NCI-H226 (cell line): ENCODE measurements at regions not wholly inside any gene's neighbourhood (a gene's known extent, or its start where the extent isn't known, plus 50 kb on each side); places are given as distances from the start of the nearest gene placed in this dataset.
A peak's percentile ranks its signal among the peaks of the same experiment; 100 is the strongest.

Source experiments
- DNase-seq: peaks from one replicate; pipeline ENCODE4 v3.0.0-alpha.2; 2015

DNA sequence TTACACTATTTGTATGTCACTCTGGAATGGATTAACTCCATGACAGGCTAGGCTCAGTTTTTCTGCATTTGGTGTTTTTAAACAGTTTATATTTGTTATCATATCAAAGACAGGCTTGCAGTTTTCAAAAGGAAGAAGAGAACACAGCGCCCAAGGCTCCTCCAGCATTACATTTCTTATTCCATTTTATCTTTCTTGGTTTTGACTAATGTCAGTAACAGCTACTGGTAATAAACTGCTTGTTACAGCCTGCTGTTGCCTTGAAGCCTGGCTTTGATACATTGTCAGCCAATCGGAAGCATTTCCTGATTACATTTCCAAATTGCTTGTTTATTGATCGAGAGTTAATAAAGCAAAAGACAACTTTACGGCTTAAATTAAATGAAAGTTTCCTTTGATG, 166.0 kb upstream of the MDFIC start:
- no peak for DNase-seq

DNA sequence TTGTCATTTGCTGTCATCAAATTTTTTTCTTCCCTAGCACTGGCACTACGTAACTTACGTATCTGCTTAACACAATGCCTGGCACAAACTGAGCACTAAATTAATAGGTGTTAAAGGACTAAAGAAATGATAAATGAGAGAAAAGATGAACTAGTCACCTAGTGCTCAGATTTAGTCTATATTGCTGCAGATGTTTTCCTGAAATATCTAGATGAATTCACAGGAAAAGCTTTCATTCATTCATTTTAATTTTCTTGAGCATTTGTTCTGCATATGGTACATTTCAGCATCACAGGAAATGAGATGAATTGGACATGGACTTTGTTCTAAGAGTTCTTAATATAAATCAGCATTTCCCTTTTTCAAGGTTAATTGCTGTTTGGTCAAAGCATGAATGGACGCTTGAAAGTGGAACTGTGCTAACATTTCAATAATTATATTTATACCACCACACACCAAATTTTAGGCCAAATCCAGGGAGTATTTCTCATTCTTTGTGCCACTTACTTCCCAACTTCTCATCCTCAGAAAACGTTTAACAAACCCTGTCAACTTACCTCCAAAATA, 163.2 kb upstream of the MDFIC start:
- no peak for DNase-seq

DNA sequence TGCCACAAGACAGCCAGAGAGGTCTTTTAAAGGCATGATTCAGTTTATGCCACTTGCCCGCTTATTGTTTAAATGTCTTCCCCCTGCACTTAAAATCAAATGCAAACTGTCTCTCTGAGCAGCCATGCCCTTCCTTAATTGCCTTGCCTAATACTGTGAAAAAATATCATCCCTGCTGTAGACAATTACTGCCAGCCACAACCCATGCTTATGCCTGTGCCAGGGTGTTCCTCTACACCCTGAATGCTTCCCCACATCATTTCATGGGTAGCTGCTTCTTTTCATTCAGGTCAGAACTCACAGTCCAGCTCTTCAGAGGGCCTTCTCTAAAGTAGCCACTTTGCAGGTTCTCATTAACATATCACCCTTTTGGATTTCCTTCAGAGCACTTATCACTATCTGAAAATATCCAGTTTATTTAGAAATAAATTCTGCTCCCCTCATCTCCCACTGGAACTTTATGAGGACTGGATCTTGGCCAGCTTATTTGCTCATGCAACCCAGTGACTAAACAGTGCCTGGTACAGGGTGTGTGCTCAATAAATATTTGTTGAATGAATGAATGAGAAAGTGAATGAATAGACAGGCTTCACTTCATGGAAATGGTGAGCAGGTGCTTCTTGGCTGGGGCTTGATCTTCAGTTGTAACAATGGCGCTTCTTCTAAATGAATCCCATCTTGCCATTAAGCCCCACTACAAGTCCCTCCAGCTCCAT, 162.4 kb upstream of the MDFIC start:
- peak; percentile 32 for DNase-seq

DNA sequence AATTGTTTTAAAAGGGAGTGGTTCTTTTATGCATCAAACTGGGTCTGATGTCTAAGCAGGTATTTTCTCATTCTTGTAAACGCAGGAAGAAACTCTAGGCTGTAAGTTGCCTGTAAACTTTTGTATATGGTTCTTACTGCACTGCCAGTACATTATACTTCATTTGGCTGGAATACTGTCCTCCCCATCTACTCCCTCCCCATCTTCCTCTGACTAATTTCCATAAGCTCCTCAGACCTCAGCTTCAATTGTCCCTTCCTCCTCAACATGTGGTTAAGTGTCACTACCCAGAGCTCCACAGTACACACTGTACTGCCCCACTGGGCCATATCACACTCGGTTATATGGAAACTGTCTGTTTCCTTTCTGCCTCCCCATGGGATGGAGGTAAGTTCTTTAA, 161.4 kb upstream of the MDFIC start:
- no peak for DNase-seq

DNA sequence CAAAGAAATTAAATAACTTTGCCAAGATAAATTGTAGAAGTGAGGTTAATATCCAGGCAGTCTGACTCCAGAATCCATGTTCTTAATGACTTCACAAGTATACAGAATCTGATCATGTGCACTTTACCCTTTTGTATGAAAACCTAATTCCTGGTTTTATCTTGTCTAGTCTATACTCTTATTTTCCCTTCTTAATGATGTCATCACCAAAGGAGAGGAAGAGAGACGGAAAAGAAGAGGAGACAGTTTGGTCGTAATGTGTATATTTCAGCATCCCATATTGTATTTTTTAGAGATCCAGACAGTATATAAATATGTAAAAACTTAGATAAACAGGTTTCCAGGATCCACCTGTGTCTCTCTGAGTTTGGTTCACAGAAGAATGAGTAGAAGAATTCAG, 159.9 kb upstream of the MDFIC start:
- DNase-seq, result no peak

DNA sequence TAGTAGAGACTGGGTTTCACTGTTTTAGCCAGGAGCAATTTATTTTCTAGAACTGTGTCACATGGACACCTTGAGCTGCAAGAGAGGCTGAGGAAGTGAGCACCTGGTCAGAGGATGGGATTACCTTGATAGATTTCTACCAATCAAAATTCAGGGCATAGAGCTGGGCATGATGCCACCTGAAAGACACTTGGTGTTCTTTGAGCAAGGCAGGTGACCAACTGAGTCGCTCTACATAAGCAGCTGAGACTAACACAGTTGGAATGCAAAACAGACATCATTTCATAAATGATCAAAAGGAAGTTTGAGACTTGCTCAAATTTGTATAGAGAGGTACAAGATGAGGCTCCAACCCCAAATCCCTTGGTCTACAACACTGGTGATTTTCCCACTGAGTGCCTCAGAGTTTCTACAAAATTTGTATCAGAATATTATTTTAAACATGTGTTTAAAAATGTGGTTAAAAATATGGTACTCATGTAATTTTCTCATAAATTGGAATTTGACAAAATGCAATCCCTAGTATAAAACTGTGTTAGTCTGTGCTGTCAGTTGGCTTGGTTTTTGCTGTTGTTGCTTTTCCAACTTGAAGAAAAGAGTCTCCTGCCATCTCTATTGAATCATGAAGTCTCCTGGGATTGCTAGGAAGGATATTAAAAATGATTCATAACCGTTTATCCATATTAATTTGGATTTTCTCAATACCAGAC, 156.4 kb upstream of the MDFIC start:
- no peak for DNase-seq

DNA sequence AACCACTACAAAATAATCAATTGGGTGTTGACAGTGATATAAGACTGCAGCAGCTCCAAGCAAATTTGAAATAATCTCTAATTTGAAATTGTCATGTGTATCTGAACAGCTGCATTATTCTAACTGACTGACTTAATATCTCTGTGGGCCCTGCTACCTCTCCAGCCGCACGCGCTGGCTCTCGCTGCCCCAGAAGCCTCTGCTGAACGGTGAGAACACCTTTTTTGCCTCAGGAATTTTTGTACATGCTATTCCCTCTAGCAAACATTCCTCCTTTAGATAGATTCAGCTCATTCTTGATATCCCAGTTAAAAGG, 155.9 kb upstream of the MDFIC start:
- no peak for DNase-seq

DNA sequence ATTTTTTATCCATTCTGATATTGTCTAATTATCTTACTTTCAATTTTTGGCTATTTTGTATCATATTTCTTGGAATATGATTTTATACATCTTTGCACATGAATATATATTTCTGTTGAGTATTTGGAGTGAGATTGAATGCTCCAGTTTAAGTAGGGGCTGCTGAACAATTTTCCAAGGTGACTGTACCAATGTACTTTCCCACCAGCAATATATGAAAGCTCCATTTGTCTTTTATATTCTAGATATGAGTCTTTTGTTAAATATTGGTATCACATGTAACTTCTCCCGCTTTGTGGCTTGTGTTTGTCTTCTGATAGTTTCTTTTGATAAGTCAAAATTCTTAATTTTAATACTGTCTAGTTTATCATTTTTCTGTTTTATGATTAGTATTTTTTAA, 144.6 kb upstream of the MDFIC start:
- DNase-seq, result no peak

DNA sequence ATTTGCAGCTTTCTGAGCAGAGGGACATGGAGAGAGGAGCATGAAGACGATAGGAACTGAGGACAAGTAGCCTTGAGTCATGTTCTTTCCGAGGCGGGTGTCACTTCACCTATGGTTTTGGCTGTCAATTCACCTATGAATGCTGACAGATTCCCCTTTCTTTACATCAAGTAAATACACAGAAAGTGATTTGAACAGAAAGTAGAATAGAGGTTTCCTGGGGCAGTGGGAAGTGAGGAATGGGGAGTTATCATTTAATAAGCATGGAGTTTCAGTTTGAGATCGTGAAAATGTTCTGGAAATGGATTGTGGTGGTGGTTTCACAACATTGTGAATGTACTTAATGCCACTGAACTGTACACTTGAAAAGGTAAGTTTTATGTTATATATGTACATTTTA, 138.4 kb upstream of the MDFIC start:
- no peak for DNase-seq

DNA sequence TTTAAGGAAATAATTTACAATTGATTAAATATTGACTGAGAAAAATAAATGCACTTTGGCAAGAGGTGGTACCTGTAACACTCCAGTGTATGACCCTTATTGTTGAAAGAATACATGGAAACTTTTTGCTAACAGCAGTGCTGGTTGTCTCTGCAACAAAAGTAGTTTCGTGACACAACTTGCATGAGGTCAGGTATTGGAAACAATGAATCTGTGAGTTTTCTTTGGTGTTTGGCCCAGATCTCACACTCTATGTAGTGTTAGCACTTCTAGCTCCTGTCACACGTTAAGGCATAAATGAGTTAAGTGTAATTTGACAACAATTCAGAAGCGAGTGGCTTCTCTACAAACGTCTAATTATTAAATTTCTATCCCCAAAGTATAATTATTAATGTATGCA, 137.7 kb upstream of the MDFIC start:
- no peak for DNase-seq

DNA sequence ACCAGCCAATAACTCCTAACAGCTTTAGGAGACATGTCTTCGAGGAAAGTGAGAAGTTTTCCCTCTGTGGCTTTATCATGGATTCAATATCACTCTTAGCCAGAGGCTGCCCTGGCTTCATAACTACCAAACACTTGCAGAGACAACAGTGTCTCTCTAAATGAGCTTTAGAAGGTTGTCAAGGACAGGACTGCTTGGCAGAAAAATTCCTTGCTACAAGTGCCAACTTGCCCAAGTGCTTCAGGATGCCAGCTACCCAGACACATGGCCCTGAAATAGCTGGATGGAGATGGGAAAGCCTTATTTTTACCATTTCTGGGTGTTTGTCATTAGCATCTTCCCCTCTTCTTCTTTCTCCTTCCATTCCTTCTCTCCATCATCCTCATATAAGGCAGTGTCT, 137.1 kb upstream of the MDFIC start:
- DNase-seq, result no peak

DNA sequence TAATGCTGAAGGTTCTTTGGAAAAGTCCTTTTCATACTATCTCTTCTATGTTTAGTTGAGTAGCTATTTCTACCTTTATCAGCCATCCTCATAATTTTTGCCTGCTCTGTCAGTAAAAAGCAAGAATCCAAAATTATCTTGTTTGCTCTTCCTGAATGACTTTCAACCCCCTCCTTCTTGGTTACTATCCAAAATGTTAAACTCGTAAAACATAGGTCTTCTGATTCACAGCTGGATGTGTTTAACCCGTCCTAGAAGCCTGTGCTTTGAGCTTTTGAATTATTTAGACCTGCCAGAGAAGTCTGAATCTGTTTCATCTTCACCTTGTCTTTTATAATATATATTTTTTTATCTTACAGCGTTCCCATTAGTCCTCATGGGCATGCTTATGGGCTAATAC, 136.4 kb upstream of the MDFIC start:
- no peak for DNase-seq

DNA sequence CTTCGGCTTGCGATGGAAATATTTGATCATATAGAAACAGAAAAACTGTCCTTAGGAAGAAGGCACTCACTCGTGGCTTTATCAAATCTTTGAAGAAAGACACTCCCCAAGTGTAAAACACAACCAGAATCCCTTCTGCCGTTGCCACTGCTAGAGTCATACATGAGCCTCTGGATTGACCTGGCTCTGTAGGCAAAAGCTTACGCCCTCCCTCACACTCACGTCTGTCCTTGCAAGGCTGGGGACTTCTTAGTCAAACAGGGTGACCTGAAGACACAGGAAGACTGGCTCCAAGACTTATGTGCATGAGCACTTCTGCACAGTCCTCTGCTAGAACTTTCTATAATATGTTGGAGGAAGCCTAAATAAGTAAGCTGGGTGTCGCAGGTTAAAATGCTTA, 135.4 kb upstream of the MDFIC start:
- DNase-seq, result no peak

DNA sequence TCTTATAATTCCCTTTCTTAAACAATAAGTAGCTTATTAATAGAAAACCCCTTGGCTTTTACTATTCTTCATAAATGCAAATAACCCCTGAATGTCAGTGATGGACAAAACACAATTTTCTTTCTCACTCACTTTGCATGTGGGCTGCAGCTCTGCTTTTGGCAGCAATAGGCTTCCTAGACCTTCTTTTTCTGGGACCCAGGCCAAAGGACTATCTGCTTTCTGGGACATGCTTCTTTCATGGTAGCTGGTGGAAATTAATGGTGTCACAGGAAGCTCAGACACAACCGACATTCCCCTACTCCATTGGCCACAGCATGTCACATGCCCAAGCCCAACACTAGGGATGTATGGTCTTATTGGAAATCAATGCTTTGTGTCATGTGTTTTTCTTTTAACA, 134.3 kb upstream of the MDFIC start:
- DNase-seq, result peak; percentile 28

DNA sequence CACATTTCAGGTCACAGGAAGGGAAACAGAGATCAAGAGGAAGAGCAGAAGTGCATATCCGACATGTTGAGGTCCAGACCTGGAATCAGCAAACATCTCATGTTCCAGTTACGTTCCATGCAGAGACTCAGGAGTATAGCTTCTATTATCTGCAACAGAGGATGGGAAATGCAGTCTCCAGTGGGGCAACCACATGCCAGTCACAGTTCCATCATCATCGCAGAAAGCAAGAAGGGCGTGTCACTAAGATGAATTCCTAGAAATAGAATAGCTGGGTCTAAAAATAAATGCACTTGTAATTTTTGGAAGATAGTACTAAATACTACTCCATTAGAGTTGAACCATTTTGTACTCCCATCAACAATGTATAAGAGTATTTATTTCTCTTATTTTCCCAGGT, 133.2 kb upstream of the MDFIC start:
- DNase-seq, result no peak

DNA sequence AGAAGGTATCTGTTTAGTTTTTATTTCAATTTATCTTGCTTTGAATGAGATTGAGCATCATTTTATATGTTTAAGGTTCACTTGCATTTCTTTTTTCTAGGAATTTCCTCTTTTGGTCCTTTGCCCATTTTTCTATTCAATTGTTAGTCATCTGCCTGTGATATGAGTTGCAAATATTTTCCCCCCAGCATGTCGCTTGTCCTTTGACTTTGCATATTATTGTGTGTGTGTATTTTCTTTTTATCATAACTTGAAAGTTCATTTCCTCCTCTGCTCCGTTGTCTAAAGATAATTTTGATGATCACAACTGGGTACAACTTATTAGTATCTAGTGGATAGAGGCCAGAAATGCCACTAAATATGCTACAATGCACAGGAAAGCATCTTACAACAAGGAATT, 132.7 kb upstream of the MDFIC start:
- no peak for DNase-seq

DNA sequence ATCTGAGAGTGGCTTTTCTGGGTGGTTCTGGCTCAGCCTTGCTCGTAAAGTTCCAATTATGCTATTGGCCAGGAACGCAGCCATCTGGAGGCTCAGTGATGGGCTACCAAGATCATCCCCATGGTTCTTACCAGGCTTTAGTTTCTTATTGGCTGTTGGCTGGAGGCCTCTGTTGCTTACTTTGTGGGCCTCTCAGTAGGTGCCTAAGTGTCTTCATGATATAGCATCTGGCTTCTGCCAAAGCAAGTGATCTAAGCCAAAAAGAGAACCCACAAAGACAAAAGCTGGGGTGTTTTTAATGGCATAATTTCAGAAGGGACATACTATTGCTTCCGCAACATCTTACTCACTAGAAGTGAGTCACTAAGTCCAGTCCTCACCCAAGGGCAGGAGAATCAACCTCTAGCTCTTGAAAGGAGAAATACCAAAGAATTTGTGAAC, 132.0 kb upstream of the MDFIC start:
- peak; percentile 61 for DNase-seq

DNA sequence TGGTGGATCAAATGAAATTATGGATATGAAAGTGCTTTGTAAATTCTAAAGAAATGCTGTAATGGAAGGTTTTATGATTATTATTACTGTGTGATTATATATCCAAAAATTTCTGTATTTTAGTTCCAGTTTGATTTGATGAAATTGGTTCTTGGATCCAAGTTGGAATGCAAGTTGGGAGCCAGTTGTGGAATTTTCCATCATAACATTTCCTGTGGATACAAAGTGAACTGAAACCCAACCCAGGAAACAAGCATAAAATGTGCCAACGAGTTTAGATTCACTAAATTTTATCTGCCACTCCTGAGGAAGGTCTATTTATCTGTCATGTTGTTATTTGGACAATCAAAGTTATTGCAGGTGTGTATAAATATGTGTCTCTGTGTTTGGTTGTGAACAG, 131.4 kb upstream of the MDFIC start:
- no peak for DNase-seq

DNA sequence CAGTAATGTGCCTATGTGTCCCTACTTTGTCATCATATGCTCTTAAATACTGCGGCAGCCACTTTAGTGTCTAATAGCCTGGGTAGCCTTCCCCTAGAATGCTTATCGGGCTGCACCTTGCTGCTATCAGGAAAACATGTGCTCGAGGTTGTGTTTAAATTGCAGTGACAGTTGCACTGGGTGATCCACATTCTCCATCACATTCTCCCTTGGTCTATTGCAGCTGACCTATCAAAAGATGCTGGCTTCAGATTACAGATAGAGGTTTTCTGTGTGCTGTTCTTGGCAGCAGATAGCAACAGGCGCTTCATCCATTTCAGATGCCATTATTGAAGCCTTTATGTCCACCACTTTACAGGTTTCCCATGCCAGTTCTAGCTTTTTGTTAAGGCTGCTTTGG, 130.1 kb upstream of the MDFIC start:
- DNase-seq, result no peak

DNA sequence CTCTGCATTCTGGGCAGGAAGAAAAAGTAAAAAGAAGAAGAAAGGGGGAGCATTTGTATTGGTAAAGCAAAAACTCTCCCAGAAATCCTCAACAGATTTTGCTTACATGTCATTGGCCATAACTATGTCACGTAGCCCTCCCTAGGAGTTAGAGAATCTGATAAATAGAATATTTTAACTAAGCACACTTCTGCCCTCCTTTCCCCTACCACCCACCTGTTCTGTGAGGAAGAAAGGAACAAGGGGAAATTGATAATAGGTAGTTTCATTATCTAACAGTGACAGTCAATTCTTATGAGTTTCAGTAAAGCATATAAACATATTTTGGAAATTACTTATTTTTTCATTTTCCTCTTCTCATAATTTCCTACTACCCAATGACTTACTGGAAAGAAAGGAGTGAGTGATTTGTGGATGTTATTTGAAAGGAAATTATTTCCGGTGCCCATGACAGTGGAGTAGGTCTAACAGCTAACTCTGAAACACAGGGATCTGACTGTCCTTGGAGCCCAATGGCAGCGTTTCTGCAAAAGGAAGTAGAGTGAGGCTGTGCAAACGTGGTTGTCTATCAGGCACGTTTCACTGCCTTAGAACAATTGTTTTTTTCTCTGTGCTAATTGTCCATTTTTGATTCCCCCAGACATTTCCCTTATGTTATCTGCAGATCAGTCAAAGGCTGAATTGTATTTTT, 128.6 kb upstream of the MDFIC start:
- DNase-seq, result no peak

DNA sequence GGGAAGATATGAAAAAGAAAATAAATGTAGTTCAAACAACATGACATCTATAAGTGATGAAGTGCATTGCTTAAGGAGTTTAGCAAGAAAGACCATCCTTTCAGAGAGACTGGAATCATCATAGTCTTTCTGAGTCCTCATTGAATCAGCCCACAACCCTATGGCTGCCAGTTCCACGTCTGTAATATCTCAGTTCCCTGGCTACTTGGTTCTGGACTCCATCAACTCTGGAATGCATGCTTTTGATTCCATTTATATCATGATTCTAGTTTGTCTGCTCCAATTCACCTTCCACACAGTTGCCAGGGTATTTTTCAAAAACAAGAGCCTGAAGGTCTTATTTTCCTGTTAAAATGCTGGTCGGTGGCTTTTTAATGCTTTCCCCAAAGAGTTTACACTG, 126.4 kb upstream of the MDFIC start:
- no peak for DNase-seq

DNA sequence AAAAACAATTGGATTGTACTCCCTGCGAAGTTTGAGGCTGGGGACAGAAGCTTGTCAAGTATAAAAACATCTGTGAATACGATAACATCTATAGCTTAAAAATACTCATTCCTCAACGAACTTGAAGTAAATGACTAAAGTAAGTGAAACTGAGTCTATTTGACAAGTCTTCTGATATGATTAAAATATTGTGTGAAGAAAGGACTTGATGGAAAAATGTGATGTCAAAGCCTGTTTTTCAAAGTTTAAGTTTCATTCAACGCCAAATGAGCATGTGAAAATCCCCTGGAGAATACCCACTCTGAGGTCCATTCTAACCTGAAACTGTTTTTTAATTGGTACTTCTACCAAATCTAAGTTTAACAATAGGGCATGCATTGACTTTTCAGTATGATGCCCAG, 122.3 kb upstream of the MDFIC start:
- no peak for DNase-seq

DNA sequence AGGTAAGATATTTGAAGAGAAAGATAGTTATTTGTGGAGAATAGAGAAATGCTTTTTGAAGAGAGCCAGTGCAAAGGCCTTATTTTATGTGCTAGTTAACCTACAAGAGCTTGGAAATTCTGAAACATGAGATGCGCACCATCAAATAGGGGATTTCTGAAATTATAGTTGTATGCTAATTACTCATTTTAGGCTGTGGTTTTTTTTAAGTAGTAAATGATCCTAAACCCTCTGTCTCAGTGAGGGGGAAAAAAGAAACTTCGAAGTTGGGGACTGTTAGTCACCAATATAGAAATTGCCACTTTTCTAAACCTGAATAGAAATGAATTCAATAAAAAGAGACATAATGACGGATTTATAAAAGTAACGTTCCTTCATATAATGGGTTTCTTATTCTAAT, 119.3 kb upstream of the MDFIC start:
- no peak for DNase-seq

DNA sequence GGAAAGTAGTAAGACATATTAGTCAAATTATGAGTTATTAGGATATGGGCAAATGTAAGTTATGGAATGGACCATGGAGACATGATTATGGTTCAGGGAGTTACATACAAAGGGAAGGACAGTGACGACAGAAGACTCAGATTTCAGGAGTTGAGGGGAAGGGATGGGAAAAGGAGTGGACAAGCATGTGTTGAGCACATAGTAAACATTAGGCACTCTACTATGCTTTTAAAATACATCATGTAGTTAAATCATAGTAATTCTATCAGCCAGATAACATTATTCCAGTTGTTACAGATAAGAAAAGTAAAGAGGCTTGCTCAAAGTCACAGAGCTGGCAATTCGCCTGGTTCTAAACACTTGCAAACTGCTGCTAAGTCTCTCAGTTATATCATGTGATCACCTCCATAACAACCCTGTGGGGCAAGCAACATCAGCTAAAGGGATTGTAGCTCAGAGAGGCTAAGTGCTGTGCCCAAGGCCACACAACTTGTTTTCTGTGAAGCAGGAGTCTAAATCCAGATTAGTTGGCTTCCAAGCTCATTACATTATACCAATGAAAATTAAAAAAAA, 115.2 kb upstream of the MDFIC start:
- peak; percentile 16 for DNase-seq
